Superior temporal gyrus (tissue), 1 donor: ENCODE measurements at regions not wholly inside any gene's neighbourhood (a gene's known extent, or its start where the extent isn't known, plus 50 kb on each side); places are given as distances from the start of the nearest gene placed in this dataset.
"Not testable (repeated sequence)": the region's sequence is repeated elsewhere in the genome, so short reads cannot be mapped to it uniquely, and the experiment has no call there.

ENCODE experiments used
- DNase-seq: peaks from one replicate; pipeline ENCODE4 v3.0.0-alpha.2; 2016; ENCODE audit errors: extremely low spot score

DNA sequence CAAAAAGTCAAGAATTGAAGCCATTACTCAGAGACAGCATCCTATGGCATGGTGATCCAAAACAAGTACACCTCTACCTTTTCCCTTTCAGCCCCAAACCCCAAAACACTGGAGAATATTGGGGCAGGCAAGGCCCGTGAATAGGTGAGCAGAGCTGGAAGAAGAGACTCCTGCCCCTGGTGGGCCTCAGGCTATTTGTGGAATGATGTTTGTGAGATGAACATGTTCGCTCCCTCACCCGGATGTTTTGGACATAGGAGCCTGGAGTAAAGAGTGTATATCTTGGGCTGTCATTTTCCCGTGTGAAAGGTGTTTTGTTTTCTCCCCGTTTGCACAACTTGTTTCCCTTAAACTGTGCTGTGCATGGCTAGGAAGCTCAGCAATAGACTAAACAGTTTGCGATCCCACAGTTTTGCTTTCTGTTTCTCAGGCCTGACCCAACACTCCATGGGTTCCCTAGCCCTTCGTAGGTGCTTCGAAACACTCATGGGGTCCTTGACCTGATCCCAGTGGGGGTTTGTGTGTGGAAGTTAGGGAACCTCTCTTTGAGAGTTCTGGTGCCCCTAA is 136.5 kb upstream of the TNP1 start:
- no peak for DNase-seq

DNA sequence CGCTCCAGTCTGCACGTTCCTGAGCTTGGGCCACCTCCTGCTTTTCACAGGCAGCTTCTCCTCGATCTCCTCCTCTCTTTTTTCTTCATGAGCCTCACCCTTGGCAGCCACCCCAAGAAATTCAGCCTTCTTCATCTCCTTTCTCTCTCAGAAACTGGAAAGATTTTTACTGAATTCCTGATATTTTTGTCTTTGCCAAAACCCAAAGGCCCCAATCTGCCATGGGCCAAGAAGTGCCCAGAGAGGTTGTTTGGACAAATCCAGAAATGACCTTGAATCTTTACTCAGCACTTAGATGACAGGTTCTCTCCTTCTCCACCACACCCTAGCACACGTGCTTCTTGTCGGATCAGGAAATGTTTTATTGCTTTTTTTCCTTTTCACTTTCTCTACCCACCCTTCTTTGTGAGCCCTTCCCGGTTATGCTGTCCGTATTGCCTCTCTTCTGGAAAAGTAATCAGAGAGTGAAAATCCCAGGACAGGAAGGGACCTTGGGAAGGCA is 134.5 kb upstream of the TNP1 start:
- DNase-seq, result no peak

GRCh38 chr2:216992056-216992675 is 132.3 kb upstream of the TNP1 start:
- DNase-seq, result no peak

DNA sequence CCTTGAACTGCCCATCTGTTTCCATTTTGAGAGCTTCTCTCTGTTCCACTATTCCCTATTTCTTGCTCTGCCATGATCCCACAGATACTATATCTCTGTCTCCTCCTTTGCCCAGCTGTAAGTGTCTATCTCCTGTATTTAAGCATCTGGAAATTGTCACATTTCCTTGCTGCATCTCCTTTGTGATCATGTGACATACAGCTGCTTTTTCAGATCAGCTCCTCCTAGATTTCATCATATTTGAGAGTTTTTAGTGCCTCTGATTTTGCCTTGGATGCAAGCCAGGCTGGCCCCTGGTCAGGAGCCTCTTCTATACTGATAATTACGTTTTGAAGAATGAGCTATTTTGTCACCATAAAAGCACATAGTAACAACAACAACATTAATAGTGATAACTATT is 131.7 kb upstream of the TNP1 start:
- DNase-seq, result no peak

- no peak for DNase-seq
Measured at GRCh38 chr2:216989340-216990129, 129.7 kb upstream of the TNP1 start.

DNA sequence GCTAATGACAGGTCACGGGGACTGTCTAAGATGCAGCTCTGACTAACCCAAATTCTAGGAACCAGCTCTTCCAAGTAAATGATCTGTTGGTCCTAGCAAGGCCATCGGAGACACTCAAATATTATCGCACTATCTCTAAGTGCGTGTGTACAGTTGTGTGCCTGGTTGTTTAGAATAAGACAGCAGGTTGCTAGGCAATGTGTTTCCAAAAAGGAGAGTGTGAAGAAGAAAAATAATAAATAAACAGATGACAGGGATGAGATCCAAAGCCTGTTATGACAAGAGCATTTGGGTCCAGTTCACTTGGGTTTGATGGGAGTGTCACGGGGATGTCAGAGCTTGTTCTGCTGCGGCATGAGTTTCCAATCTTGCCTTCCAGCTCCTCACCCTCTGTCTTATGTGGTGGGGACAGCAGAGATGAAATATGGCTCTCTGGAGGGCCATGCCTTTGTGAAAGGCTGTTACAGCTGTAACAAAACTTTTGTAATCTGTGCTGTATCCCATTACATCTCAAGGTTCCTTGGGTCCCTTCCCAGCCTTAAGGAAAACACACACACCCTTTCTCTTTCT is 127.5 kb upstream of the TNP1 start:
- no peak for DNase-seq

GRCh38 chr2:216985658-216986141 is 125.8 kb upstream of the TNP1 start:
- DNase-seq, result no peak

DNA sequence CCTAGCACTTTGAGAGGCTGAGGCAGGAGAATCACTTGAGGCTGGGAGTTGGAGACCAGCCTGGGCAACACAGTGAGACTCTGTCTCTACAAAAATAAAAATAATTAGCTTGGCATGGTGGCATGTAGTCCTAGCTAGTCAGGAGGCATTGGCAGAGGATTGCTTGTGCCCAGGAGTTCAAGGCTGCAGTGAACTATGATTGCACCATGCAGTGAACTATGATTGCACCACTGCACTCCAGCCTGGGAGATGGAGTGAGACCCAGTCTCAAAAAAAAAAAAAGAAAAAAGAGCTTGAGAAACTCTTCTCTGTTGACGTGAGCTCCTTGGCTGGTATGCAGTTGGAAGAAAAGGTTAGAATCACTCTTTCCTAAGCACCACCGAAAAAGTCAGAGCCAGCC is 125.1 kb upstream of the TNP1 start:
- DNase-seq, result no peak

- not testable (repeated sequence) for DNase-seq
Measured at GRCh38 chr2:216981951-216982350, 122.1 kb upstream of the TNP1 start.

- DNase-seq, result not testable (repeated sequence)
Measured at GRCh38 chr2:216980510-216980909, 120.6 kb upstream of the TNP1 start.

DNA sequence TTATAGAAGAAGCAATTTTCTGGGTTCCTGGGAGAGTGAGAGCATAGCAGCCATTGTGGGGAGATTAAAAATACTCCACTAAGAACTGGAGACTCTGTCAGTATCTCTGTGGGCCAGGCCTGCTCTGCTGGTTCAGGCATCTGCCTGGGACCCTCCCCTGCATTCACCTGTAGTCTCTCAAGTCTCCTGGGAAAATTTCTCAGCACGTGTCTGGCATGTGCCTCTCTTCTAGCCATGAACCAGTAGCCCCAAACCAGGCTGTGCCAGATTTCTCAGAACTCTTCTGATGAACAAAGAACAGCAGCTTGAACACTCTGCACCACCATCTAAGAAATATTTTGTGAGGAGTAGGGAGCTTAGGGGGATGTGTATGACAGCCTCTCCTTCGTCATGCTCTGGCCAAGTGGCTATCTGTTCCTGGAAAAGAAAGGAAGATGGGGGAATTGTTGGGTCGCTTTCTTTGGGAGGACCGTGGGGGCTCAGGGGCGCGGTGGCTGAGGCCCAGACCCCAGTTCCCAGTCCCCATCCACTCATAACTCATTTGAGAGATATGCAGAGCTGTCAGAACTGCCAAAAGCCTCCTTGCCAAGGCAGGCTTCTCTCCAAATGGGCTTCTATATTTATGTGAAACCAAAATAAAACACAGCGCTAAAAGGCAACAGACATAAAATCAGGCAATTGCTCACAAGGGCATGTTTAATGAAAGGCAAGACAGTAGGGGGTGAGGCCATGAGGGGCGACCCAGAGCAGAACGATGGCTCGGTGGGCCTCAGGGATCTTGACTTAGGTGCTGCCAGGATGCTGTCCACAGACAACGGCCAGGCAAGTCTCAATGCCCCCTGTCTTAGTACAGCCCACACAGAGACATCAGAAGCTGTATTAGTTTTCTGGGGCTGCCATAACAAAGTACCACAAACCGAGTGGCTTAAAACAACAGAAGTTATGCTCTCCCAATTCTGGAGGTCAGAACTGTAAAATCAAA is 114.7 kb upstream of the TNP1 start:
- peak; percentile 21 for DNase-seq

DNA sequence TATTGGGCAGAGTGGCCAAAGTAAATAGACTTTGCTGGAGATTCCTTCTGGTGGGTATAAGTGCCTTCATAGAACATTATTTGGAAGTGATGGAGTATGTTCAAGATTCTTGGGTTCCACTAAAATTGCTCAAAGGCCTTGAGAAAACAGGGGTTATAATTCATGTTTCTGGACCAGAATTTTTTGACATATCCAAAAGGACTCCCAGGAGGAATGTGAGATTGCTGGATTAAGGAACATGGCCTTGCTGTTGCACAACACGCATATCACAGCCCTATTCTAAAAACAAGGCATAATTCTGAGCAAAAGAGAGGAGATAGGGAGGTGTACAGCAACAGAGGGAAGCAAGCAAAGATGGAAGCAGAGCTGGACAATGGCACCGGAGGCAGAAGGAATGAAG is 111.7 kb upstream of the TNP1 start:
- DNase-seq, result no peak

DNA sequence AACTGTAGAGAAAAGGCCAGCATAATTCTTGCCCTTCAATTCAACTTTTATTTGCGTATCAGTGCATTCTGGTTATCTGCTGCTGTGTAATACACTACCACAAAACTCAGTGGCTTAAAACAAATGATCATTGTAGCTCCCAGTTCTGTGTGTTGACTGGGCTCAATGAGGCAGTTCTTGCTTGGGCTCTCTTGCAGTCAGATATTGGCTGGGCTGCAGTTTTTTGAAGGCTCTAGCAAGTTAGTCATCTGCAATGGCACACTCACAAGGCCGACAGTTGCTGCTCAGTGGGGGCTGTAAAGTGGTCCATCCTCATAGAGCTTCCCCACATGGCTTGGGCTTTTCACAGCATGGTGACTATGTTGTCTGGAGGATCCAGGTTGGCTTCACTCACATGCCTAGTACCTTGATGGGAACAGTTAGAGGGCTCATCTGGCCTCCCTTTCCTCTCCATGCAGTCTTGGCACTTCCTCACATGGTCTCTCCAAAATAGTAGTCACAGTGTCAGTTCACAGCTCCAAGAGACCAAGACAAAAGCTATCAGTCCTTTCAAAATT is 110.6 kb upstream of the TNP1 start:
- no peak for DNase-seq

DNA sequence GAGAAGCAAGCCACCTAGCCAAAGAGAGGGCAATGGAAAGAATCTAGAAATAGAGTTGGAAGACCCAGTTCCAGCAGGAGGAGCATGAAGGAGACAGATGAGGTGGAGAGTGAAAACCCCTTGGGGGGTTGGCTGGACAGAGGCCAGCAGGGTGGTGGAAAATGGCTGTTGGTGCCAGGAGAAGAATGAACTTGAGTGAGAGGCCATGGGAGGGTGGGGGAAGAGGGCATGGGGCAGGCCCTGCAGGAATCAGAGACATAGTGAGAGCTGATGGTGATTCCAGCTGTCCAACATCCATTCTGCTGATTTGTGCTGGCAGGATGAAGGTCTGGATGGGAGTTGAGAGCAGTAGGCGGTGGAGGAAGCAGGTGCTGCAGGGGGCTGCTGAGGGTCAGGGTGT is 108.0 kb upstream of the TNP1 start:
- no peak for DNase-seq

DNA sequence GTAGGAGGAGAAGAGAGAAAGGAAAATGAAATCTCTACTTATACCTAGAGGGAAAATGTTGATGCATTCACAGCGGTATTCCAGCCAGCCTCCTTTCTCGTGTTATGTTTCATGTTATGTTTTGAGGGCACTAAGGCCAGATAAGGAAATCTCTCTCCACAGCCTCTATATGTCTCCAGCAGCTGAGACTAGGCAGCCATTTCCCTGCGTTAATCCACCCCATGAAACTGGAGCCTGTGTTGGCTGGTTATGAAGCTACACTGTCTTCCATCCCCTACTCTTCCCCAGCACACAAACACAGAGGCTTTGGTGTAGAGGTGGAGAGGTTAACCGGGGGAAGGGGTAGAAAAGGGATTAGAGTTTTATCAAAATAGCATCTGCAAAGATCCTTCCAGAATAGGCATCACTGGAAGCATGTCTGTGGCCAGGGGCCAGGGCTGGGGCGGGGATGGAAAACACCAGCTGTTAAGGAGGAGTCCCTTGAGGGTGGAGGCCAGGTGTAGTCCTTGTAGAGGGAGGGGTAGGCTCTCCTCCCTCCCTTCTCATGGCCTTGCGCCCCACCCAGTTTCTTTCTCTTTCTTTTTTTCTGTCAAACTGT is 100.9 kb upstream of the TNP1 start:
- no peak for DNase-seq

DNA sequence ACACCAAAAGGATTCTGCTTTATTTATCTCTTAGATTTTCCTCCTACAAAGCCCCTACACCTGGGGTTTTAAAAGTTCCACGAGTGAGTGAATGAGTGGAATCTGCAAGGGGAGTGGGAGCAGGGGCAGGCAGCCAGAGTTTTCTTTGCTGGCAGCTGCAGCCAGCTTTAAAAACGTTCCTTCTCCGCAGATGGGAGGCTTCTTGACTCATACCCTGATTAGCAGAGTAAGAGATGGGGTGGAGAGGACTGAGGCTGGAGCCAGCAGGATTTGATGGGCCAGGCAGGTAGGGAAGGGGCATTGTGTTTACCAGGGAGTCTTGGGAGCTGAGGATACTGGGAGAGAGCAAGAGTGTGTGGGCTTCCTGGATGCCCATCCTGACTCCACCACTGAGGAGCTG is 99.6 kb upstream of the TNP1 start:
- no peak for DNase-seq

GRCh38 chr2:216956820-216957493 is 97.1 kb upstream of the TNP1 start:
- no peak for DNase-seq

- no peak for DNase-seq
Measured at GRCh38 chr2:216951171-216951570, 91.3 kb upstream of the TNP1 start.

GRCh38 chr2:216950547-216950946 is 90.7 kb upstream of the TNP1 start:
- no peak for DNase-seq
